ENCODE measurements at regions not wholly inside any gene's neighbourhood (a gene's known extent, or its start where the extent isn't known, plus 50 kb on each side); places are given as distances from the start of the nearest gene placed in this dataset.

DNA sequence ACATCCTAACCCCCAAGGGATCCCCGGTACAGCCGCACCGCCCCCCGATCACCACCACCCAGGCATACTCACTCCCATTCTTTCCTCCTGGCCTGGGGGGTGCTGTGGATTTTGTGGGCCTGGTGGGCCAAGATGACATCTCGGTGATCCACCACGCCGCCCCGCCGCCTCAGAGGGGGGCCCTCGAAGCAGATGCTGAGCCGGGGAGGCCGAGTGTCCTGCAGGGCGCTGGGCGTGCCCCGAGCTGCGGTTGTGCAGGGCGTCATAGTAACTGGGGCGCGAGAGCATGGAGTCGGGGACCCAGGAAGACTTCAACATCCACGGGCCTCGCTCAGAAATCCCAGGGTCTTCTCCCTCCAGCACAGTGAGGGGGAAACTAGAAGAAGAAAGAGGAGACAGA is 93.4 kb upstream of the CACNA1A start:
- H3K27me3 ChIP-seq (ENCODE audit: insufficient read depth): peaks cover 40% of the 10 kb centered on the region
- no peaks in the 10 kb centered on the region for H3F3A ChIP-seq (replicated peaks; ENCODE audit: insufficient read depth)
- TF ChIP-seq POLR2AphosphoS5 (IDR thresholded peaks at IDR 0.05; ENCODE audit: low read depth, low read length) (no peak), EP300 (IDR thresholded peaks at IDR 0.05; ENCODE audit: borderline replicate concordance in 1 of 2, low read depth in 1 of 2, low read length in 1 of 2) (no peak), SIN3A (IDR thresholded peaks at IDR 0.05; ENCODE audit: borderline replicate concordance, low read depth, low read length) (no peak), SMC3 (IDR thresholded peaks at IDR 0.05; ENCODE audit: low read depth, low read length) (no peak), FOXM1 (IDR thresholded peaks at IDR 0.05; ENCODE audit: low read depth) (no peak), RAD21 (IDR thresholded peaks at IDR 0.05; ENCODE audit: low read length) (no peak), GABPA (IDR thresholded peaks at IDR 0.05; ENCODE audit: low read depth) (no peak)
- TF ChIP-seq, protein P1, sequence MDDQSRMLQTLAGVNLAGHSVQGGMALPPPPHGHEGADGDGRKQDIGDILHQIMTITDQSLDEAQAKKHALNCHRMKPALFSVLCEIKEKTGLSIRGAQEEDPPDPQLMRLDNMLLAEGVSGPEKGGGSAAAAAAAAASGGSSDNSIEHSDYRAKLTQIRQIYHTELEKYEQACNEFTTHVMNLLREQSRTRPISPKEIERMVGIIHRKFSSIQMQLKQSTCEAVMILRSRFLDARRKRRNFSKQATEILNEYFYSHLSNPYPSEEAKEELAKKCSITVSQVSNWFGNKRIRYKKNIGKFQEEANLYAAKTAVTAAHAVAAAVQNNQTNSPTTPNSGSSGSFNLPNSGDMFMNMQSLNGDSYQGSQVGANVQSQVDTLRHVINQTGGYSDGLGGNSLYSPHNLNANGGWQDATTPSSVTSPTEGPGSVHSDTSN (IDR thresholded peaks at IDR 0.05): no peak
- TF ChIP-seq, protein P2, sequence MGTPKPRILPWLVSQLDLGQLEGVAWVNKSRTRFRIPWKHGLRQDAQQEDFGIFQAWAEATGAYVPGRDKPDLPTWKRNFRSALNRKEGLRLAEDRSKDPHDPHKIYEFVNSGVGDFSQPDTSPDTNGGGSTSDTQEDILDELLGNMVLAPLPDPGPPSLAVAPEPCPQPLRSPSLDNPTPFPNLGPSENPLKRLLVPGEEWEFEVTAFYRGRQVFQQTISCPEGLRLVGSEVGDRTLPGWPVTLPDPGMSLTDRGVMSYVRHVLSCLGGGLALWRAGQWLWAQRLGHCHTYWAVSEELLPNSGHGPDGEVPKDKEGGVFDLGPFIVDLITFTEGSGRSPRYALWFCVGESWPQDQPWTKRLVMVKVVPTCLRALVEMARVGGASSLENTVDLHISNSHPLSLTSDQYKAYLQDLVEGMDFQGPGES (IDR thresholded peaks at IDR 0.05; ENCODE audit: low read depth, low read length): no peak
- H4K20me1 ChIP-seq (ENCODE audit: insufficient read depth): no peaks in the 10 kb centered on the region
- H3K36me3 ChIP-seq (replicated peaks in 1 of 2; ENCODE audit: control insufficient read depth in 1 of 2, insufficient read depth in 2 of 2, low read length in 1 of 2): no peaks in the 10 kb centered on the region
- no peak overlapping the region for H3K27ac ChIP-seq (ENCODE audit: low read depth in 2 of 2, low read length in 1 of 2)
- H3K79me2 ChIP-seq (ENCODE audit: insufficient read depth): no peaks in the 10 kb centered on the region
- no peaks in the 10 kb centered on the region for H3K4me1 ChIP-seq (ENCODE audit: control insufficient read depth in 1 of 2, insufficient read depth in 2 of 2, low read depth in 1 of 2, low read length in 1 of 2)
- ChIA-PET CTCF (interaction anchor here (1.0 to 2.6 kb wide), 4 partner anchors 9 to 122 kb away, joined by 4 to 14 read pairs (median 8); no protein-coding TSS in a partner anchor), POLR2A (no interaction called here)
- H3K4me3 ChIP-seq (ENCODE audit: low read depth in 2 of 2, low read length in 1 of 2): no peak overlapping the region
- H3K4me2 ChIP-seq: no peak overlapping the region
- H3K9me3 ChIP-seq: no peaks in the 10 kb centered on the region
- no peak overlapping the region for H2AFZ ChIP-seq (ENCODE audit: low read depth)
- DNase-seq: no peak
- whole genome bisulfite sequencing (ENCODE audit: low lambda C conversion rate): 46% methylated on average over 15 of the region's 22 CpGs
- no peak overlapping the region for H3K9ac ChIP-seq
- H3K9me2 ChIP-seq: no peaks in the 10 kb centered on the region

DNA sequence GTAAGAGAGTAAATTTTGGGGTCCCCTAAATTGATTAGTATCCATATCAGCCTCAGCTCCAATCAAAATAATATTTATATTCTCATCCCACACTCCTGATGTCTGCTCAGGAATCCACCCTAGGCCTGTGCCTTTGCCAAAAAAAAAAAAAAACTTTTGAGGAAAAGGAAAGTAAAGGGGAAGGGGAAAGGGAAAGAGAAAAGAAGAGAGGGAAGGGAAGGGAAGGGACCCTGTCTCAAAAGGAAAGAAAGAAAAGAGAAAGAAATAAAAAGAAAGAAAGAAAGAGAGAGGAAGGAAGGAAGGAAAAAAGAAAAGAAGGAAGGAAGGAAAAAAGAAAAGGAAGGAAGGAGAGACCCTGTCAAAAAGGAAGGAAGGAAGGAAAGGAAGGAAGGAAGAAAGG is 91.8 kb upstream of the CACNA1A start:
- no peak for TF ChIP-seq USF1 (IDR thresholded peaks at IDR 0.05; ENCODE audit: borderline replicate concordance, low read depth)
- TF ChIP-seq MXI1 (IDR thresholded peaks at IDR 0.05; ENCODE audit: low read depth, low read length): no peak
- no peak for TF ChIP-seq FOSL2 (IDR thresholded peaks at IDR 0.05; ENCODE audit: borderline replicate concordance, low read depth)
- no peak for TF ChIP-seq TAF1 (IDR thresholded peaks at IDR 0.05; ENCODE audit: borderline replicate concordance, low read depth, low read length)
- TF ChIP-seq TCF12 (IDR thresholded peaks at IDR 0.05): no peak
- TF ChIP-seq CHD2 (IDR thresholded peaks at IDR 0.05; ENCODE audit: low read length, partially characterized antibody): no peak
- no peak for TF ChIP-seq MAX (IDR thresholded peaks at IDR 0.05; ENCODE audit: low read depth)
- TF ChIP-seq MEF2A (IDR thresholded peaks at IDR 0.05; ENCODE audit: borderline replicate concordance, low read depth): no peak
- no peak for TF ChIP-seq POLR2AphosphoS5 (IDR thresholded peaks at IDR 0.05; ENCODE audit: low read depth, low read length)
- no peak for TF ChIP-seq RCOR1 (IDR thresholded peaks at IDR 0.05; ENCODE audit: low read length)
- no peak for TF ChIP-seq EZH2phosphoT487 (IDR thresholded peaks at IDR 0.05; ENCODE audit: borderline replicate concordance, low read depth)
- no peak overlapping the region for H3K27ac ChIP-seq (ENCODE audit: low read depth in 2 of 2, low read length in 1 of 2)
- no peaks in the 10 kb centered on the region for H3K4me1 ChIP-seq (ENCODE audit: control insufficient read depth in 1 of 2, insufficient read depth in 2 of 2, low read depth in 1 of 2, low read length in 1 of 2)
- no peaks in the 10 kb centered on the region for H3F3A ChIP-seq (replicated peaks; ENCODE audit: insufficient read depth)
- POLR2A ChIA-PET: no interaction called here
- no peak overlapping the region for H3K9ac ChIP-seq
- H3K79me2 ChIP-seq (ENCODE audit: insufficient read depth): no peaks in the 10 kb centered on the region
- H3K27me3 ChIP-seq (ENCODE audit: insufficient read depth): peaks cover 43% of the 10 kb centered on the region
- H3K9me2 ChIP-seq: no peaks in the 10 kb centered on the region
- no peaks in the 10 kb centered on the region for H3K36me3 ChIP-seq (replicated peaks in 1 of 2; ENCODE audit: control insufficient read depth in 1 of 2, insufficient read depth in 2 of 2, low read length in 1 of 2)
- no peaks in the 10 kb centered on the region for H4K20me1 ChIP-seq (ENCODE audit: insufficient read depth)
- no peaks in the 10 kb centered on the region for H3K9me3 ChIP-seq
- H3K4me2 ChIP-seq: no peak overlapping the region
- CTCF ChIA-PET: interaction anchor here (0.6 to 2.4 kb wide), 8 partner anchors 9 to 475 kb away, joined by 3 to 12 read pairs (median 4); partner anchors contain the start of gene MISP3
- no peak for DNase-seq
- H3K4me3 ChIP-seq (ENCODE audit: low read depth in 2 of 2, low read length in 1 of 2): no peak overlapping the region
- H2AFZ ChIP-seq (ENCODE audit: low read depth): no peak overlapping the region

Data from SK-N-SH (cell line).